Smooth muscle cell (in vitro differentiated cells): ENCODE measurements at regions not wholly inside any gene's neighbourhood (a gene's known extent, or its start where the extent isn't known, plus 50 kb on each side); places are given as distances from the start of the nearest gene placed in this dataset.

Experiments used
- DNase-seq: peaks from one replicate; lab custom pipeline; 2025; ENCODE audit not compliant: unreplicated experiment; lab: John Stamatoyannopoulos, UW
- H2AFZ ChIP-seq: fragments of 200-600 bp; sonication (generic); 2 replicates; pipeline ENCODE4 v1.6.0; 2016; ENCODE audit warnings: antibody characterized with exemption, low read depth, mild to moderate bottlenecking
- H3F3A ChIP-seq: fragments of 200-600 bp; sonication (generic); 2 replicates; pipeline ENCODE4 v1.6.0; 2017; ENCODE audit warnings: antibody characterized with exemption, low read depth
- H3K27ac ChIP-seq: fragments of 200-600 bp; sonication (generic); 2 replicates; pipeline ENCODE4 v1.5.1; 2016; ENCODE audit warnings: low read depth, mild to moderate bottlenecking
- H3K27me3 ChIP-seq: fragments of 200-600 bp; sonication (generic); 2 replicates; pipeline ENCODE4 v1.6.1; 2016; ENCODE audit warnings: low read depth, mild to moderate bottlenecking
- H3K36me3 ChIP-seq: fragments of 200-600 bp; sonication (generic); 2 replicates; pipeline ENCODE4 v1.5.1; 2016; ENCODE audit warnings: low read depth
- H3K4me1 ChIP-seq: fragments of 200-600 bp; sonication (generic); 2 replicates; pipeline ENCODE4 v1.5.1; 2016; ENCODE audit warnings: low read depth
- H3K4me2 ChIP-seq: fragments of 200-600 bp; sonication (generic); 2 replicates; pipeline ENCODE4 v1.6.0; 2016; ENCODE audit warnings: mild to moderate bottlenecking
- H3K4me3 ChIP-seq: fragments of 200-600 bp; sonication (generic); 2 replicates; pipeline ENCODE4 v1.5.1; 2016; ENCODE audit warnings: mild to moderate bottlenecking
- H3K79me2 ChIP-seq: fragments of 200-600 bp; sonication (generic); 2 replicates; pipeline ENCODE4 v1.6.0; 2016; ENCODE audit warnings: low read depth, mild to moderate bottlenecking
- H3K9ac ChIP-seq: fragments of 200-600 bp; sonication (generic); 2 replicates; pipeline ENCODE4 v1.6.0; 2016; ENCODE audit warnings: low read depth
- H3K9me3 ChIP-seq: fragments of 200-600 bp; sonication (generic); replicated peaks from 2 replicates; pipeline ENCODE4 v1.5.1; 2016; ENCODE audit warnings: low read depth
- H4K20me1 ChIP-seq: fragments of 200-600 bp; sonication (generic); 2 replicates; pipeline ENCODE4 v1.6.0; 2016; ENCODE audit warnings: low read depth
- WGBS: methylation state at CpG from one replicate; pipeline ENCODE4 v1.1.7; 2016; ENCODE audit warnings: low lambda C conversion rate; 5-methylcytosine and 5-hydroxymethylcytosine counted together
- TF ChIP-seq, protein P1 (sequence below): fragments of 200-600 bp; sonication (generic); IDR thresholded peaks from 2 replicates; pipeline ENCODE4 v1.5.1; 2017; ENCODE audit warnings: borderline replicate concordance, mild to moderate bottlenecking, antibody characterized with exemption; ENCODE audit not compliant: insufficient read depth, poor library complexity, severe bottlenecking

DNA sequence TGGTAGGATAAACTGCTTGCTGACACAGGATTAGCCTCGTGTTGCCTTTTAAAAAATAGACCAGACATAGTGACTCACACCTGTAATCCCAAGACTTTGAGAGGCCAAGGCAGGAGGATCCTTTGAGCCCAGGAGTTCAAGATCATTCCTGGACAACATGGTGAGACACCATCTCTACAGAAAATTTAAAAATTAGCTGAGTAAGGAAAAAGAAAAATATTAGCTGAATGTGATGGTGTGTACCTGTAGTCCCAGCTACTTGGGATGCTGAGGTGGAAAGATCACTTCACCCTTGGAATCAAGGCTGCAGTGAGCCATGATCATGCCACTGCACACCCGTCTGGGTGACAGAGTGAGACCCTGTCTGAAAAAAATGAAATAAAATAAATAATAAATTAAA is 82.0 kb downstream of the ETS2 start:
- TF ChIP-seq, protein P1, sequence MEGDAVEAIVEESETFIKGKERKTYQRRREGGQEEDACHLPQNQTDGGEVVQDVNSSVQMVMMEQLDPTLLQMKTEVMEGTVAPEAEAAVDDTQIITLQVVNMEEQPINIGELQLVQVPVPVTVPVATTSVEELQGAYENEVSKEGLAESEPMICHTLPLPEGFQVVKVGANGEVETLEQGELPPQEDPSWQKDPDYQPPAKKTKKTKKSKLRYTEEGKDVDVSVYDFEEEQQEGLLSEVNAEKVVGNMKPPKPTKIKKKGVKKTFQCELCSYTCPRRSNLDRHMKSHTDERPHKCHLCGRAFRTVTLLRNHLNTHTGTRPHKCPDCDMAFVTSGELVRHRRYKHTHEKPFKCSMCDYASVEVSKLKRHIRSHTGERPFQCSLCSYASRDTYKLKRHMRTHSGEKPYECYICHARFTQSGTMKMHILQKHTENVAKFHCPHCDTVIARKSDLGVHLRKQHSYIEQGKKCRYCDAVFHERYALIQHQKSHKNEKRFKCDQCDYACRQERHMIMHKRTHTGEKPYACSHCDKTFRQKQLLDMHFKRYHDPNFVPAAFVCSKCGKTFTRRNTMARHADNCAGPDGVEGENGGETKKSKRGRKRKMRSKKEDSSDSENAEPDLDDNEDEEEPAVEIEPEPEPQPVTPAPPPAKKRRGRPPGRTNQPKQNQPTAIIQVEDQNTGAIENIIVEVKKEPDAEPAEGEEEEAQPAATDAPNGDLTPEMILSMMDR = no peak
- peaks cover 3% of the 10 kb centered on the region for H3K36me3 ChIP-seq
- 85% methylated on average over 2 of the region's 2 CpGs for WGBS
- no peak overlapping the region for H3K4me2 ChIP-seq
- H3K27me3 ChIP-seq = no peaks in the 10 kb centered on the region
- H3K27ac ChIP-seq = no peak overlapping the region
- H3K4me3 ChIP-seq = no peak overlapping the region
- no peaks in the 10 kb centered on the region for H4K20me1 ChIP-seq
- DNase-seq = no peak
- H3F3A ChIP-seq = no peaks in the 10 kb centered on the region
- no peaks in the 10 kb centered on the region for H3K9me3 ChIP-seq
- H2AFZ ChIP-seq = no peak overlapping the region
- no peaks in the 10 kb centered on the region for H3K4me1 ChIP-seq
- H3K9ac ChIP-seq = no peak overlapping the region
- no peaks in the 10 kb centered on the region for H3K79me2 ChIP-seq

DNA sequence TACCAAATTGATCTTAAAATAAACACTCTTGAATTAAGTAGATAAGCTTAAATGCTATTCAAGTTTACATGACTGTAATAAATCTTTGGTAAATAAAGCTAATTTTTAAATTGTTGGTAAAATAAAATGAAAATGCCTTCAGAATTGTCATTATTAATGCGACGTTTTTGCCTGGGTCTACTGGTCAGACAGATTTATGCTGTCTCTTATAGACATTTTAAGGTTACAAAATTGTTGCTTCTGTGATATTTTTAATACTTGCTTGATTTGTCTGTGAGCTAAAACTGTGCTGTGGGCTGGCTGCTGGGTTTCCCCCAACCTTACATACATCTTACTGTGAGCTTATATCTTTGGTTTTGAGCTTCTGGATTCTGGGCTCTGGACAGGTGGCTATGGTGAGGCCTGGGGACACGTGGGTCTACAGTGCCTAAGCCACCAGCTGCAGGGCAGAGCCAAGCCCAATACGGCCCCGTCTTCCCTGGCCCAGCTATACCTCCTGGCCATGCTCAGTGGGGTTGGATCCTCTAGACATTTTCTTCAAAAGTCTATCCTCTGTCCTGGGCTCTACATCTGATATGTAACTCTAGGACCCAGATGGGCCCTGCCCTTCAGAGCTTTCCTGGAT is 81.4 kb downstream of the ETS2 start:
- 93% methylated on average over 5 of the region's 5 CpGs for WGBS
- no peak overlapping the region for H3K4me3 ChIP-seq
- no peaks in the 10 kb centered on the region for H3K27me3 ChIP-seq
- peaks cover 3% of the 10 kb centered on the region for H3K36me3 ChIP-seq
- TF ChIP-seq, protein P1 = no peak
- H3K9ac ChIP-seq = no peak overlapping the region
- no peak for DNase-seq
- no peaks in the 10 kb centered on the region for H3K9me3 ChIP-seq
- H3K4me2 ChIP-seq = no peak overlapping the region
- no peaks in the 10 kb centered on the region for H4K20me1 ChIP-seq
- no peaks in the 10 kb centered on the region for H3F3A ChIP-seq
- no peaks in the 10 kb centered on the region for H3K79me2 ChIP-seq
- no peak overlapping the region for H2AFZ ChIP-seq
- no peaks in the 10 kb centered on the region for H3K4me1 ChIP-seq
- H3K27ac ChIP-seq = no peak overlapping the region

DNA sequence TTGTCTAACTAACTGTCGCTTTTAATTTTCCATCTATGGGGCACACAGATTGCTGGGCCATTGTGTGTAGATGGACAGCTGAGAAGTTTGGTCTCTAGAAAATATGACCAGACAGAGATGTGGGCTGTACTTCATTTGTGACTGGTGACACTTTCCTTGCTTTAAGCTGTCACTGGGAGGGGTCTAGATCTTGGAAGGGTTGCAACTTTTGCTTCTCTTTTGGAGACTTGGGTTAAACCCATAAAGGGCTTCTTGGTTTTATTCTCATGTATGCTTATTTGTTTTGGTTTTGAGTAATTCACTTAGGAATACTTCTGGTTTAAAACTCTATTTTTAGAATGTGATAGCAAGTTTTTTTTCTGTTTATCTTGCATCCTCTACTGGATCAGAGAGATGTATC is 80.2 kb downstream of the ETS2 start:
- Histone ChIP-seq H3K27me3 (no peaks in the 10 kb centered on the region), H3F3A (no peaks in the 10 kb centered on the region), H3K4me1 (no peaks in the 10 kb centered on the region), H3K4me2 (no peak overlapping the region), H3K79me2 (no peaks in the 10 kb centered on the region), H4K20me1 (no peaks in the 10 kb centered on the region), H3K36me3 (peaks cover 3% of the 10 kb centered on the region), H3K9ac (no peak overlapping the region), H3K9me3 (peaks cover 4% of the 10 kb centered on the region), H2AFZ (no peak overlapping the region), H3K4me3 (no peak overlapping the region), H3K27ac (no peak overlapping the region)
- no peak for DNase-seq
- TF ChIP-seq, protein P1 = no peak
- WGBS = 97% methylated on average over 1 of the region's 1 CpG

DNA sequence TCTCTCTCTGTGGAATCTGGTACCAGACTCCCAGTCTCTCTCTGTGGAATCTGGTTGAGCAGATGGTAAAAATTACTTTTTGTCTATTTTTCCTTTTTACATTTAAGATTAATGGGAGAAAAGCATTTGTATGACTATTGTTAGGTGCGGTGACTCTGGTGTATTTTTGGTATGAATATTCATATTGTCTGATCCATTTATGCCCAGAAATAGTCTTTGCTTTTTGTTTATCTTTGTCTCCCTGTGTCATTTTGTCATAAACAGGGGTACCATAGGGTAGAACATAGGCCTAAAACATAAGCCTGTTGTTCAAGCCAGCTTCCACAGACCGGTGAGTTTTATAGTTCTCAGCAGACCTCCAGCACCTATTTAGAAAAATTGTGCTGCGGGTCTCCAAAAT is 78.7 kb downstream of the ETS2 start:
- DNase-seq = no peak
- no peak overlapping the region for H3K9ac ChIP-seq
- H3K4me3 ChIP-seq = no peak overlapping the region
- no peak overlapping the region for H2AFZ ChIP-seq
- H3K4me2 ChIP-seq = no peak overlapping the region
- WGBS = 97% methylated on average over 3 of the region's 3 CpGs
- no peaks in the 10 kb centered on the region for H4K20me1 ChIP-seq
- TF ChIP-seq, protein P1 = no peak
- no peaks in the 10 kb centered on the region for H3F3A ChIP-seq
- no peaks in the 10 kb centered on the region for H3K79me2 ChIP-seq
- H3K27ac ChIP-seq = no peak overlapping the region
- H3K27me3 ChIP-seq = no peaks in the 10 kb centered on the region
- peaks cover 14% of the 10 kb centered on the region for H3K9me3 ChIP-seq
- H3K36me3 ChIP-seq = peaks cover 3% of the 10 kb centered on the region
- no peaks in the 10 kb centered on the region for H3K4me1 ChIP-seq
